GM12878 (cell line): ENCODE measurements at regions not wholly inside any gene's neighbourhood (a gene's known extent, or its start where the extent isn't known, plus 50 kb on each side); places are given as distances from the start of the nearest gene placed in this dataset.

Source experiments
- CTCF ChIP-seq, 3 experiments: IDR thresholded peaks in 2 of 3; conservative IDR thresholded peaks in 1 of 3; 2 replicates each; pipeline ENCODE4 v1.5.1; 2011; ENCODE audit warnings: low read depth in 3 of 3, low read length in 3 of 3, mild to moderate bottlenecking in 3 of 3, control low read depth in 2 of 3, moderate library complexity in 2 of 3, inconsistent platforms in 1 of 3, mixed read lengths in 1 of 3; ENCODE audit not compliant: control insufficient read depth in 2 of 3, insufficient read depth in 1 of 3; ENCODE audit errors: extremely low read depth in 1 of 3
- FOXM1 ChIP-seq: IDR thresholded peaks from 2 replicates; pipeline ENCODE4 v1.6.1; 2012; ENCODE audit warnings: low read depth, mild to moderate bottlenecking, inconsistent platforms, low read length, moderate library complexity
- KDM1A ChIP-seq: fragments of 200-600 bp; sonication (generic); IDR thresholded peaks from 2 replicates; pipeline ENCODE4 v1.6.1; 2016; ENCODE audit warnings: borderline replicate concordance
- MAX ChIP-seq: IDR thresholded peaks from 2 replicates; pipeline ENCODE4 v1.6.1; 2012; ENCODE audit warnings: low read depth, low read length, improper control_type of control experiment
- NFIC ChIP-seq: IDR thresholded peaks from 2 replicates; pipeline ENCODE4 v1.6.1; 2012; ENCODE audit warnings: low read depth, mild to moderate bottlenecking, inconsistent platforms, low read length, moderate library complexity
- POLR2AphosphoS5 ChIP-seq: IDR thresholded peaks from 2 replicates; pipeline ENCODE4 v1.6.1; 2011; ENCODE audit warnings: mild to moderate bottlenecking, low read length, inconsistent platforms
- RAD21 ChIP-seq: IDR thresholded peaks from 2 replicates; pipeline ENCODE4 v1.6.1; 2011; ENCODE audit warnings: mild to moderate bottlenecking, low read depth, low read length, moderate library complexity; ENCODE audit not compliant: insufficient read depth
- YBX1 ChIP-seq: fragments of 450-650 bp; IDR thresholded peaks from 2 replicates; pipeline ENCODE4 v1.6.1; 2016; ENCODE audit warnings: antibody characterized with exemption
- ZBTB33 ChIP-seq: fragments of 450-650 bp; IDR thresholded peaks from 2 replicates; pipeline ENCODE4 v1.6.1; 2017; ENCODE audit warnings: mild to moderate bottlenecking
- ZNF274 ChIP-seq: IDR thresholded peaks from one replicate; pipeline ENCODE4 v1.8.0; 2011; ENCODE audit not compliant: insufficient read length, insufficient read depth
- ZZZ3 ChIP-seq: IDR thresholded peaks from 2 replicates; pipeline ENCODE4 v1.6.1; 2011; ENCODE audit warnings: low read depth; ENCODE audit not compliant: control insufficient read depth, insufficient read length

GRCh38 chr14:46323404-46323762 lies 328.2 kb downstream of the RPL10L start:
- TF ChIP-seq FOXM1, result no peak
- no peak for TF ChIP-seq ZNF274
- TF ChIP-seq YBX1, result no peak
- TF ChIP-seq KDM1A, result no peak
- TF ChIP-seq CTCF (IDR thresholded peaks at IDR 0.05 in 2 of 3, conservative IDR thresholded peaks at IDR 0.05 in 1 of 3; ENCODE audit: control insufficient read depth in 2 of 3, extremely low read depth in 1 of 3, insufficient read depth in 1 of 3, low read depth in 3 of 3, low read length in 3 of 3), result no peak
- no peak for TF ChIP-seq POLR2AphosphoS5
- TF ChIP-seq MAX, result no peak
- no peak for TF ChIP-seq ZBTB33
- no peak for TF ChIP-seq RAD21
- no peak for TF ChIP-seq ZZZ3
- TF ChIP-seq NFIC, result no peak
